GM18868 (cell line): ENCODE measurements at regions not wholly inside any gene's neighbourhood (a gene's known extent, or its start where the extent isn't known, plus 50 kb on each side); places are given as distances from the start of the nearest gene placed in this dataset.
"Not testable (repeated sequence)": the region's sequence is repeated elsewhere in the genome, so short reads cannot be mapped to it uniquely, and the experiment has no call there.

ENCODE experiments used
- ATAC-seq: cut with Tn5 transposase; IDR thresholded peaks from one replicate; pipeline ENCODE4 v1.9.1; 2021; ENCODE audit warnings: mild to moderate bottlenecking, moderate library complexity; ENCODE audit not compliant: unreplicated experiment

DNA sequence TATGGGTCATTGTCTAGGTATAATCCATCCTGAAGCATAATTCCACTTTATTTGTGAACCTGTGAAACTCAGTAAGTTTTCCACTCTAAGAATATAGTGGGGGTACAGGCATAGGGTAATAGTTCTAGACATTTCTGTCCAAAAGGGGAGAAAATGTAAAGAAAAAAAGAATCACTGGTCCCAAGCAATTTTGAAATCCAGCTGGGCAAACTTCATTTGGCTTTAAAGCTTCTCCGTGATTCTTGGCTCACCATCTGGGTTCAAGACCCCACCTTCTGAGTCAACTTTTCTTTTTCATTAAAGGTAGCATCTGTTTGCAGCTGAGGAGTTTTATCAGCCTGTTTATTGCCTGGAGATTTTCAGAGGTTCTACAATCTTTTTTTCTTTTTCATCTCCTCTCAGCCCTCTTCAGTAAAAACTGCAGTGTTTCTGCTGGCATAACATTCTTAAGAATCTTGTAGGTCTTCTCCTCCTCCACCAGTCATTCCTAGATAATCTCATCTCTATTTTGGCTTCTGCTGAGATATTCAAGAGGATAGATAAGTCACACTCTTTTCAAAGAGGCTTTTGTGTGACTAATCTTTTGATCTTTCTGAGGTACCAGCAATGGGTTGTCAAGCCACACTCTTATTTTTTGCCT, 126.1 kb upstream of the PITX1 start:
- no peak for ATAC-seq

DNA sequence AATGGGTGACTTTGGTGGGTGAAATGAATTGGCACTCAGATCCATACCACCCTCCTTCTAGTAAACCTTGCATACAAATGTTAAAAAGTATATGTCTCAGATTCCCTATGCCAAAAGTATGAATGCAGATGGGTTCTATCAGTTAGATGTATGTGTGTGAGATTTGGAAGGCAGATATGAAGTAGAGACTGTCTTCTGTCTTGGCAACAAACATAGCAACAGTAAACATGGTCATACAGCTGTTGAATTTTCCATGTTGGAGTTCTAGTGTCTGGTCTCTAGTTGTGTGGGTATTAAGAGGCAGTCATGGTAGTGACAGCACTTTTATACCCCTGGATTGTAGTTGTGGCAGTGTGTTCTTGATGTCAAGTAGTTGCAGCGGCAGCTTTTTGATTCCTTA, 125.6 kb upstream of the PITX1 start:
- no peak for ATAC-seq

DNA sequence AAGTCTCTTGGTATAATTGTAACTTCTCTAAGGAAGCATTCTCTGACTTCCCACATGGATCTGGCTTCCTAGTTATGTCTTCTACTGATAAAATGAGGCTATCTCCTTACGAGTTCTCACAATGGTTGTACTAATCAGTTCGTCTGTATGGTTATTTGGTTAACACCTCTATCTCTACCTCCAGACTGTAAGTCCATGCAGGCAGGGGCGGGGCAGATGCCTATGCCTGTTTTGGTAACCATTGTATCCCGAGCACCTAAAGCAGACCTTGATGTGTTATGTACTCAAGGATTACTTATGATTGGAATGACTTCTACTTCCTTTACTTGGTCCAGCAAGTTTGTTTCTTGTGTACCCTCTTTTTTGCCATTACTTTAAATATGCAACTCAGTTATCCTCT, 125.0 kb upstream of the PITX1 start:
- no peak for ATAC-seq

DNA sequence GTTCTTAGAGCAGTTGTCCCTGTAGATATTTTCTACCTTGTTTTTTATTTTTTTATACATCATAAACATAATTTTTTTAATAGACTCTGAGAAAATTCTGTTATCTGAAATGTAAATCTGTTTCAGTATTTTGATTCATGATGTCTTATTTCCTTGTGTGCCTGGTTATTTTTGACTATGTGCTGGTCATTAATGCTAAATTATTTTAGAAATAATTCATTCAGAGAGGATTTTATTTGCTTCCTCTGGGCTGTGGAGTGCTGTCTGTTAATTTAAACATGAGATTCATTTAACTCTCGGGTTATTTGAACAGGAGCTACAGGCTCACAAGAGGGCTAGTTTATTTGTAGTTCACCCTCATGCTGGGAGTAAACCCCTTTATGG, 124.3 kb upstream of the PITX1 start:
- no peak for ATAC-seq

DNA sequence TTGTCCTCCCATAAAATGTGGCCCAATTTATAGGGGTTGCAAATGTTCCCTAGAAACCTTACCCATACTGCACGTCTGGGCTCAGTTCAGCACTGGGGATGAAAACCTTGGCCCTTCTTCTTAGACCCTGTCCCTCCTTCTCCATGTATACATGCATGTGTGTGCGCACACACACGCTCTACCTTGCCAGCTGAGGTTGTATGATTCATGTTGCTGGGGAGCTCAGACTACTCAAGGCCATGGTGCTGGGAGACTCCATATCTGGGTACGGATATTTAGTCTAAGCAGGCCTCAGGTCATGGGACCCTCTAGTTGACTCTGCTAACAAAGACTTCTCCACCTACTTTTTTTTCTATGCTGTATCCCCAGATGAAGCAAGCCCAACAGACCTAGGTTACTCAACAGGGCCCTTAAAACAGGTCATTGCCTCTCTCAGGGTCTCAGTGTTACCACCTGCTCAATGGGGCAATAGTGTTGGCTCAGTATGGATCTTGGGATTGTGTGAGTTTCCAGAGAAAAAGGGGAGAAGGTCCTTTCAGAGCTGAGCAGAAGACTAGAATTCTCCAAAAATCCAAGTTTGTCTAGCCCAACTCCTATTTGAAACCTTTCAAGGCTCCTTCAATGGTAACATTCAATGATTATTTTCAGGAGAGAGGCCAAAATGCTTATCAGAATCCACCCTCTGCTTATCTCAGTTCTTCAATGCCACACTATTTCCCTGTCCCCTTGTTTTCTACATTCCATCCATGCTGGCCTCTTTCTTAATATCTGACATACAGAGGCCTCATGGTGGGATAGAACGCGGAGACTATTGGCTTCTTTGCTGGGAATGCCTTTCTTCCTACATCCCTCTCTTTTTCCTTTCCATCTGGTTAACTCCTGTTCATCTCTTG, 123.6 kb upstream of the PITX1 start:
- no peak for ATAC-seq

DNA sequence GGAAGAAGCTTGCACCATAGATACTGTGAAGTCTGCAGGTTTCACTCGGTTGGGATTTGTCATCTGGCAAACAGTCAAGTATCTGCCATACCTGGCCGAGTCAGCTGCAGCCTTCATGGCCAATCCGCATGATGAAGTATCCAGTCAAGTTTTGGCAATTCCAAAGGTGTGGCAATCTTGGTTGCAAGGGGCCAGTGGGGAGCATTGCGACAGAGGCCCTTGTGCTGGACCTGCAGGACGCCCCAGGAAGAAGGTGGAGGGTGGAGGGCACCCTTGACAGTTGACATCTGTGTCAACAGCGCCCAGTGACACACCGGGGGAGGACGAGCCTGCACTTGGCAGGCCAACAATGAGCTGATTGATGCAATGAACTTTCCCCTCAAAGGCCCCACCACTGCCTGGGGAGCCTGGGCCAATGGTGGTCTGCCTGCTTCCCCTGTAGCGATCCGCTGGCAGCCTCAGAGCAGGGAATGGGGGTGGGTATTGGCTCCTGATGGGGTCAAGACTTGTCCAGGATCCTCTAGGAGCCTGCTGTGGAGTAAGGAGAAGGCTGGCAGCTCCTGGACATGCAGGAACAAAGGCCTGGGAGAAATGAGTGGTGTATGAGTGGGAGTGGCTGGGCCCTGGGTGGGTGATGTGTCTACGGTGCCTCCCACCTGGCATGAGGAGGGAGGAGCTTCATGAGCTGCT, 122.8 kb upstream of the PITX1 start:
- no peak for ATAC-seq

DNA sequence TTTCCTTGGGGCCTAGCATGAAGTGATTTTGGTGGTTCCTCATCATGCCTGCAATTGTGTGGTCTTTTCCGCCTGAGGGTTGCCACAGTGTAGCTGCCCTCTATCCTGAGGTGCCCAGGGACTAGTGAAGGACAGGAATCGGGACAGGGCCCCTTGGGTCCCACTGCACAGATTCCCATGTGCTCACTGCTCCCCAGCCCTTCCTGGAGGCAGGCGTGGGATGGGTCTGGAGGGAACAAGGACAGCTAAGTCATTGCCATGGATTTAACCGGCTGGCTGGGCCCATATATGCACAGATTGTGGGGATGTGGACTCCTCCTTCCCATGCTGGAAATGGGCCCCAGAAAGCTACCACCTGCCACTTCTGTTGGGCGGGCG, 122.3 kb upstream of the PITX1 start:
- no peak for ATAC-seq

DNA sequence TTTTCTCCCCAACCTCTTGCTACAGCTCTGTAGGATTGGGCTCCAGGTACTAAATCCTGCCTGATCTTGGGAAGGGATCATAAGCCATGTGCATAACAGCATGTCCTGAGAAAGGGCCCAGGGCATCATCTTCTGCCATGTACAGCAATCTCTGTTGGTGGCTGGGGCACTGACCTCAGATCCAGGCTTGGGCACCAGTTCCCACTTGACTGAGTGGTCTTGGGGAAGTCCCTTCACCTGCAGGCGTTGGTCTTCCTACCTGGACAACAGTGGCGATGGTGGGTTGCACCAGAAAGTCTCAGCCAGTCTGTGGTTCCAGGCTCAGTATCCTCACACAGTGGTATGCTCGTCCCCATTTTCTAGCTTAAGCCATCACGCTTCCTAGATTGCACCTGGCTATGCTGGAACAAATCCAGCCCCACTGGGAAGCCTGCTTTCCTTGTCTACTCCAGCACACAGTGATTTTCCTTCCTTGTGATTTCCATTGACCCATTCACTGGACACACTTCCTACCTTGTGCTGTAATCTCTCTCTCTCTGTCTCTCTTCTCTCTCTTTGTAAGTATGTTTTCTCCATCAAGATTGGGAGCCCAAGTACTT, 121.7 kb upstream of the PITX1 start:
- no peak for ATAC-seq

DNA sequence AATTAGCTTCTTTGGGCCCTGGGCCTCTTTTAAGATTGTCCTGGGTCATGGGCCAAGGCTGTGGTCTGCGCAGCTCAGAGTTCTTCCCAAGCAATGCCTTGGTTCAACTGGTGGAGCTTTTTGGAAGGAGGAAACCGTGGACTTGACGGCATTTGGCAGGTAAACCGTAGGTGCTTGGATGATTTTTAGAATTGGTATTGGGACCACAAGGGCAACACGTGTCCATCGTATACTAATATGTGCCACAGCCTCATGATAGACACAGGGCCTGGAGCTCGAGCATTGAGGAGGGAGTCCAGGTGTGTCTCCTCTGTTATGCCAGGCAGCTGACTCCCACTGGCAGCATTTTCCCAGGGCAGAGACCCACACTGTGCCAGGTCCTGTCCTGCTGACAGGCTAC, 120.9 kb upstream of the PITX1 start:
- ATAC-seq: no peak

DNA sequence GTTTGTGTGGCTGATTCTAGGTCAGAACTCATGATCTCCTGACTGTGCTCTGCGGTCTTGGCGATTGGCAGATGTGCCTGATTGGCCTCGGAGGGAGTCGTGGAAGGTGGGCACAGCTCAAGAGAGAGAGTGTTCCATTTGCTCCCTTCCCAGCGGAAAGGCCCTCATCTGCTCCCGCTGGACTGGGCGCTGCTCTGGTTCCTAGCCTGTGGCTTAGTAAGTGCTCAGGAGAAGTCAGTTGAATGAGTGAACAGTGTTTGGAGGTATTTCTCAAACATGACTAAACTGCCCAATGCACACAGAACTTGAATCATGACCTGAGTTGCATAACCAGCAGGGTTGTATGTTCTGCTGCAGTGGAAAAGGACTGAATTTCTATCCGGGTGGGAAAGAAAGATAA, 120.2 kb upstream of the PITX1 start:
- ATAC-seq: no peak

DNA sequence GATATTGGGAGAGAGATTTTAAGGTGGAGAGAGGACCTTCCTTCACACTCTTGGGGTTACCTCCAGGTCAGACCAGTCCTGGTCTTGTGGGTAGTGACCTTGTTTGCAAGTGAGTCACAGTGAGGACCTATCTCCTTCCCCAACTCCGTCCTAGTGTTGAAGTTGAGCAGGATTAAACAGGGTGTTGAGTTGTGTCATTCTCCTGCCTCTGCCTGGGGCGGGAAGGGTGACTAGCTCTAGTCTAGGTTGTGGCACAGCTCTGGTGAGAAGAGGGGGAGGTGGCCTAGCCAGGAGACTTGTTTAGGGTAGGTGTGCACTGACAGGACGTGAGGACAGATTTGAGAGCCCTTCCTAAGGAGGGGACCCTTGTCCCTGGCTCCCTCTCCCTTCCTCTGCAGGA, 119.6 kb upstream of the PITX1 start:
- no peak for ATAC-seq

DNA sequence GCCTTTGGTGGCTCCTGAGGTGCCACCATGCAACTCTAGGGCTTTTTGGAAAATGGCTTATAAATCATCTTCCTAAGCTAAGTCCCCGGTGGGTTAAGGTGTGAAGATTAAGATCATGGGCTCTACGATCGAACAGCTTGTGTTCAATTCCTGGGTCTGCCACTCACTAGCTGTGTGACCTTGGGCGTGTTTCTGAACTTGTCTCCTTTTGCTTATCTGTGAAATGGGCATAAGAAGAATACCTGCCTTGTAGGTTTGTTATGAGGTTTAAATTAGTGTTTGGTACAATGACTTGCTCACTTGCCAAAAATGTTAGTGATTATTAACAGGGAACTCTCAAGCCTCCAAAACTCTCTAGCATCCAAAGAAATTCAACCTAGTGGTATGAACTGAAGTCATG, 119.2 kb upstream of the PITX1 start:
- ATAC-seq: no peak

DNA sequence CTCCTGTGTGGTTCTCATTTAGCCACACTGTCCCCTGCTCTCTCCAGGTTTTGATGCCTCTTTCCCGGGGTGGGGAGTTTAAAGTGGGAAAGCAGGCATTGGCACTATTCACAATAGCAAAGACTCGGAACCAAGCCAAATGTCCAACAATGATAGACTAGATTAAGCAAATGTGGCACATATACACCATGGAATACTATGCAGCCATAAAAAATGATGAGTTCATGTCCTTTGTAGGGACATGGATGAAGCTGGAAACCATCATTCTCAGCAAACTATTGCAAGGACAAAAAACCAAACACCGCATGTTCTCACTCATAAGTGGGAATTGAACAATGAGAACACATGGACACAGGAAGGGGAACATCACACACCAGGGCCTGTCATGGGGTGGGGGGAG, 117.6 kb upstream of the PITX1 start:
- ATAC-seq: not testable (repeated sequence)

DNA sequence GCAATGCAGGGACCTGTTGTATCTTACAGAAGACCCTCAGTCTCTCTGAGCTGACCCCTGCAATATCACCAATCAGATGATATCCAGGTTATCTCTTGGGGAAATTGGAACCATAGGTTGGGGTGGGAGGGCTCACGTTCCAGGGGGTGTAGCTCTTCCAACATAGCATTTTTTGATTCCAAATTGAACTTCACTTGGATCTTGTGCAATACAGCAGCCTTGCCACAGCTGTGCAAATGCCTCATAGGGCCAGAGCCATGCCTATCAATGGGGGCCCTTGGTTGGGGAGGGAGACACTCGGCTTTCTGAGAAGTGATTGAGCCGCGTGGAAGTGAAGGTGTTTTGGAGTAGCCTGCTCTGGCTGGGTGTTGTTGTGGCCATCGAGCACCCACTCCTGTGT, 117.2 kb upstream of the PITX1 start:
- ATAC-seq: no peak

DNA sequence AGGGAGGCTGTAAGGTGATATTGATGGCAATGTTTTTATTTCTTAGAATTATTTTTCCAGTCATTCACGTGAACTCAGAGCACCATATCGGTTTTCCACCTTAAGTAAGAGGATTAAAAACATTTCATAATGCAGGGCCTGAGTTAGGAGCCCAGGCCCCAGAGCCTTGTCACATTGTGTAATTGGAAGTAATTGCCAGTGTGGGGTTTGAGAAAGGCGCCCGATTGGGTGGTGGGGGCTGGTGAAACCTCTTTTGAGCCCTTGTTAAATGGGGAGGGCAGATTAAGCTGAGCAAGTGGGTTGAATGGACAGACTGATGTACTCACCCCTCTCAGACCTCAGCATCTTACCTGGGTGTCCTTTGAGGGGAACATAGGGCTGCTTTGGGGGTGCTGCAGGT, 116.7 kb upstream of the PITX1 start:
- ATAC-seq: no peak

DNA sequence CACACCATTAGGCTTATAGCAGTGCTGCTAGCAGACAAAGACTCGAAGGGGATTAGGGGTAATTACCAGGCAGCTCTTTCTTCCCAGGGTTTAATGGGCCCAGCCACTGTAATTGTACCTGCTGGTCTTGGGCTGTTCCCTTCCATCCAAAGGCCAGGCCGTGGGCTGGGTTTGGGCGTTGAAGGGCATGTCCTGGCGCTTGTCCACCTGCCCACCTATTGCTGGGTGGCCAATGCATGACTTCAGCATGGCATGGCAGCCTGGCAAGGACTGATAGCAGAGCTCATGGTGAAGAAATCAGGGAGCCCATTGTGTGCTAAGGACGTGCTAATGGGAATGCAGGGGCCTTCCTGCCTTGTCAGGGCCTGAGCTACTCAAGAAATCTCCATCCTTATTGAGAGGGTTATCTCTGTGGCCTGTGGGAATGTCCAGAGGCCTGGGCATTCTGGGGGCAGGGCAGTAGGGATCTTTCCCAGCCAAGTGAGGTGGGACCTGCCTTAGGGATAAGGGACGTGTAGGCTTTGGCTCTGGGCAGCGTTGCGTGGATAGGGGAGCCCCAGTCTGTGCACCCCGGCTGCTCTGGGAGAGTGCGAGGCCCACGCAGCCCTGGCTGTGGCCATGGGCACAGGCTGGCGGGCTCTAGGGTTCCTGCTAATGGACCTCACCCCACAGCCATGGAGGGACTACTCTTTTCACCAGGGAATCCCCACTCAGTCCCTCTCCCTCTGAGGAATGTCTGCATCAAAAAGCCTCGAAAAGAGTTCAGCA, 116.1 kb upstream of the PITX1 start:
- no peak for ATAC-seq

DNA sequence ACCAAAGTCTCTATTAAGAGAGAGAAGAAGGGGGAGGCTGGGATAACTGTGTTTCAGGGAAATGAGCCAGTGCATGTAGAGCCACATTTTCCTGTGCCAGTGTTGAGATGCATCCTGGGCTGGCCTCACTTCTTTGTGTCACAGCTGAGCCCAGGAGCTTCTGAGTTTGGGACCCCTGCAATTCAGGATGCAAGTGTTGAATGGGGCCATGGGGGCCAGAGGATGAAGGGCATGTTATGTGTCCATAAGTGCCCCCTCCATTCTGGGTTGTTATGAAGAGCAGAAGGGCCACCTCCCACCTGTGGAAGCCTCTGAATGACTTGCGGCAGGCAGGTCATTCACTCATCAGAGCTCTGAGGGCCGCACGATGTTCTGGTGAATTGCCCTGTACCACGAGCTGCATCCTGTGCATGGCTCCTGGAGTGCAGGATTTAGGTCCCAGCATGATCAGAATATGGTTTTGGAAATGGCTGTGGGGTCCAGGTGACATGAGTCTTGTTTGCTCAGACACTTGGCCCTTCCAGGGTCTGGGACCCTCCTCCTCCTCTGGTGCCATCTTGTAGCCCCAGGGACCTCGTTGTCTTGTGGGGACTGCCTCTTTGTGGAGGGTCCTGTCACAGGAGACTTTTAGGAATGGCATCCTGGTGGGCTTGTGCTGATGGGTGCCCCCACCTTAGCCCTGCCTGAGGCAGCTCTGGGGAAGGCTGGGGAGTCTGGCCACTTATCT, 115.4 kb upstream of the PITX1 start:
- ATAC-seq: no peak

DNA sequence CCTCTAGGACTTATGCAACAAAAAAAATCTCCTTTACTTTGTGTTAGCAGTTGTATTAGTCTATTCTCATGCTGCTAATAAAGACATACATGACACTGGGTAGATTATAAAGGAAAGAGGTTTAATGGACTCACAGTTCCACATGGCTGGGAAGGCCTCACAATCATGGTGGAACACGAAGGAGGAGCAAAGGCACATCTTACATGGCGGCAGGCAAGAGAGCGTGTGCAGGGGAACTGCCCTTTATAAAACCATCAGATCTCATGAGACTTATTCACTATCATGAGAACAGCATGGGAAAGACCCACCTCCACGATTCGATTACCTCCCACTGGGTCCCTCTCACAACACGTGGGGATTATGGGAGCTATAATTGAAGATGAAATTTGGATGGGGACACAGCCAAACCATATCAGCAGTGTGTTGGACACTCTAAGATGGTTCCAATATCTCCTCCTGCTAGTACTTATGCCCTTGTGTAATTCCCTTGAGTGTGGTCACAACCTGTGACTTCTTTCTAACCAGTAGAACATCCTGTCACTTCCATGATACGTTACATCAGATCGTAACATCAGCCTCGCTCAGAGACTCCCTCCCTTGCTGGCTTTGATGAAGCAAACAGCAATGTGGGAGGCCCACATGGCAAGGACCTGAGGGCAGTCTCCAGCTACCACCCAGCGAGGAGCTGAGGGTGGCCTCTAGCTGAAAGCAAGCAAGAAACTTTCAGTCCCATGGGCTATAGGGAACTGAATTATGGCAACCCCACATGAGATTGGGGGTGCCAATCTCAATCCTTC, 113.5 kb upstream of the PITX1 start:
- no peak for ATAC-seq

DNA sequence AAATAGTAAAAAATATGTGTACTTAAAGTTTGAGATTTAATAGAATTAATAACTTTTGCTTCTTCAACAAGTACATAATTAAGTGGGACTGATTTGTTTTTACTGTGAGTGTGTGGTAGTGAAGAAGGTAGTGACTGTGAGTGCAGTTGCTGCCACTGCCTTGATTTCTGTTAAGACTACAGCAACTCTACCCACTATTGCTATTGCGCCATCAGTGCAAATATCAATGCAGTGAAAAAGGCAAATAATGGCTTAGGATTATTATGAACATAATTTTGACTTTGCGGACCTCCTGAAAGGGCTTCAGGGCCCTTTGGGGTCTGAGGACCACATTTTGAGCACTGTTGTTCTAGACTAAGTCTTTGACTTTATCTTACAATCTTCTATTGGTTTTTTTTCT, 112.0 kb upstream of the PITX1 start:
- ATAC-seq: no peak
